AML-193 (cell line): ENCODE measurements at regions not wholly inside any gene's neighbourhood (a gene's known extent, or its start where the extent isn't known, plus 50 kb on each side); places are given as distances from the start of the nearest gene placed in this dataset.
"Not testable (repeated sequence)": the region's sequence is repeated elsewhere in the genome, so short reads cannot be mapped to it uniquely, and the experiment has no call there.

Experiments used
- DNase-seq, 2 experiments: peaks; one replicate each; lab custom pipeline; 2025; lab: John Stamatoyannopoulos, UW

DNA sequence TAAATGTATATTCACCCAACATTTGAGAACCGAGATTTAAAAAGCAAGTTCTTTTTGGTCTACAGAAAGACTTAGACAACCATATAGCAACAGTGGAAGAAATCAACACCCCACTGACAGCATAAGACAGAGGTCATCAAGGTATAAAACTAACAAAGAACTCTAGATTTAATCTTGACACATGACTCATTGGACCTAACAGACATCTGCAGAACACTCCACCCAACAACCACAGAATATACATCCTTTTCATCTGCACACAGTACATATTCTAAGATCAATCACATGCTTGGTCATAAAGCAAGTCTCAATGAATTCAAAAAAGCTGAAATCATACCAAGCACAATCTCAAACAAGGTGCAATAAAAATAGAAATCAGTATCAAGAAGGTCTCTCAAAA lies 65.8 kb downstream of the SPIN4 start:
- DNase-seq, result no peak

DNA sequence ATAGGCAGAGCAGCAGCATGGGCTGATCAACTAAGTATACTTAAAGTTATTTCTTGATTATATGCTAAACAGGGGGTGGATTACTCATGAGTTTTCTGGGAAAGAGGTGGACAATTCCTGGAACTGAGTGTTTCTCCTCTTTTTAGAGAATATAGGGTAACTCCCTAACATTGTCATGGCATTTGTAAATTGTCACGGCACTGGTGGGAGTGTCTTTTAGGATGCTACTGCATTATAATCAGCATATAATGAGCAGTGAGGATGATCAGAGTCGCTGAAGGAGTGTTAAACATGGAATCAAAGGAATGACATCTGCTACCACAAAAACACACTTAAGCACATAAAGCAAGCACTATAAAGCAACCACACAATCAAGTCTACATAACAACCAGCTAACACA lies 66.5 kb downstream of the SPIN4 start:
- no peak for DNase-seq

DNA sequence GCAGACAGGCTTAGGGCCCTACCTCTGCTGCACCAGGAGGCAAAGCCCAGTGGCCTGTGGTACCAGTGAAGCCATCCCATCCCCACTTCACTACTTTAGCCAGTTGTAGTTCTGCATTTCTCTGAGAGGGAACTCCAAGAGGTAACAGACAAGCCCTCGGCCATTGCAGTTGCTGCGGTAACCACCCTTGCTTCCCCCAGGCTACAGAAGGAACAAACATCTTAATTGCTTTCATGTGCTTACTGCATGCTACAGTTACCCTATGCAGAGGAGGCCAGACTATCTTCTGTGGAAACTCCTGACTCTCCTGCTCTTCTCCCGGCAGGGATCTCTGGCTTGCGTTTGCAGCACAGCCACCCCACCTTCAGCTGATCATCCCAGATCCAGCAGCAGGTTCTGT lies 67.8 kb downstream of the SPIN4 start:
- DNase-seq, result no peak

DNA sequence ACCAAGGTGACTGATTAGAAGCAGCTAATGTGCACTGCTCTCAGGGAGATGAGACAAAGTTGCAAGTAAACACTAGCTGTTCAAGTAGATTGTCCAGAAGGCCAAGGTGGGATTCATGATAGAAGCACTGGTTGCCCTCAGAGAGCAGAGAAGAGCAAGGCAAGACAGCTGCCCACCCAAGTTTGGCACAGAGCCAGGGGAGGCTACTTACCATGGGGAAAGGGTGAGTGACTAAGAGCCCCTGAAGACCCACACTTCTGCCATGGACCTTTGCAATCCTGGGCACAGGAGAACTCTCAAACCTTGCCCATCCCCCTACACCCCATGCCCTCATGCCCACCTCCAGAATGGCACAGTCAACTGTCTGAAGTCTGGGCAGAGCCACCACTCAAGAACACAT lies 68.3 kb downstream of the SPIN4 start:
- no peak for DNase-seq

DNA sequence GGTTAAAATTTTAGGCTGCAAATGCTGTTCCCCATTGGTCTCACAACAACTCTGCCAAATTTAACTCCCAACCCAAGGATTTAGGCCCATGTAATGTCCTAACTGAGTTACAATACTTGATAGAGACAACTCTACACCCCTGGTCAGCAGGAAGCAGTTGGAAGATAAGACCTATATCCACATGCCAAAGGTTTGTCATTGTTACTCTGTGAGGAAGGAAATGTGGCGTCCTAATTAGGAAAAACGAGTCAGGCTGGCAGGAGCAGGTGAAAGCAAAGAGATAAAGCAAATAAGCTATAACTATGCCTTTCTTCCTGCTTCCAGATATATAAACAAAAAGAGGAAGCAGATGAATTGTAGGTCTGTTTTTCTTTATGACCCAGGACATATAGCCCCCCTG lies 69.1 kb downstream of the SPIN4 start:
- no peak for DNase-seq

DNA sequence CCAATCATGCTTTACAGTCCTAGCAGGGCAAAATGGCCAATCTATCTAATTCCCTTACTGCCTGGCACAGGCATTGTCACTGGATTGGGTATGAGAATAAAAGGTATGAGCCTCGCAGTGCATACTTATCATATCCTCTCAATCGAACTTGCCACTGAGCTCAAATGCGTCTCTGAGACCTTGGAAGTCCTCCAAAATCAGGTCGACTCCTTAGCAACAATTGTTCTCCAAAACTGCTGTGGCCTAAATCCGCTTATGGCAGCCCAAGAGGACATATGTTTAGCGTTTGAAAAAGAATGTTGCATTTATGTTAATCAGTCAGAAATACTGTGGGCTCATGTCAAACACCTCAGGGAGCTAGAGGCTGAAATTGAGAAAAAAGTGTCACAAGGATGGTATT lies 69.7 kb downstream of the SPIN4 start:
- no peak for DNase-seq

DNA sequence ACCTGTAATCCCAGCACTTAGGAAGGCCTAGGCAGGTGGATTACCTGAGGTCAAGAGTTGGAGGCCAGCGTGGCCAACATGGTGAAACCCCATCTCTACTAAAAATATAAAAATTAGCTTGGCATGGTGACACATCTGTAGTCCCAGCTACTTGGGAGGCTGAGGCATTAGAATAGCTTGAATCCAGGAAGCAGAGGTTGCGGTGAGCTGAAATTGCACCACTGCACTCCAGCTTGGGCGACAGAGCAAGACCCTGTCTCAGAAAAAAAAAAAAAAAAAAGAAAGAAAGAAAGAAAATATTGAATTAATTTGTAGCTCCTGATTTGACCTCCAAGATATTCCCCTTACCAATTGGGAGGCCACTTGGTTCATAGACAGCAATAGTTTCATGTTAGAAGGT lies 73.7 kb downstream of the SPIN4 start:
- not testable (repeated sequence) for DNase-seq

DNA sequence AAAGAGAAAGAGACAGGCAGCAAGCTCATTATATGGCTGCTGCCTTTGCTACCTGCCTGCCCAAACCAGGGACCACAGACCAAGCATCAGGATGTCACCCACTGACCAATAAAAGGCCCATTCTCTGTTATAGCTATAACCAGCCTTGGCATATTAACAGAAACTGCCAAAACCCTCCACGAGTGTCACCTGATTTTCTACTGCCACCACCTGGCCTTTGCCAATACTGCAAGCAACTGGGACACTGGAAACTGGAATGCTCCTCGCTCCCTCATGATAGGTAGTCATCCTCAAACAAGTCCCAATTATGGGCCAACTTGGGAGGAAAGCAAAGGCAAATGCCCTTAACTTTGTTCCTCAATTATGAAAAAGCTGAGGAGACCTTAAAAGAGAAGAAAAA lies 76.0 kb downstream of the SPIN4 start:
- DNase-seq, result no peak

DNA sequence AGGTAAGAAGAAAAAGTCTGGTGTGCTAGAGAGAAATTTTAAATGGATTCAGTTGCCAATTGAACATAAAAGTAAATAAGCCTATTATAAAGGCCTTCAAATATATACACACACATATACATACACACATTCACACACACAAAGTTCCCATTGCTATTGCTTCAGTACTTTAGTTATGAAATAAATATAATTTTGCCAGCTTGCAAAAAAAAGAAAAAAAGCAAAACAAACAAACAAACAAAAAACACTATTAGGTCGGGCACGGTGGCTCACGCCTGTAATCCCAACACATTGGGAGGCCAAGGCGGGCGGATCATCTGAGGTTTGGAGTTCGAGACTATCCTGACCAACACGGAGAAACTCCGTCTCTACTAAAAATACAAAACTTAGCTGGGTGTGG lies 80.3 kb downstream of the SPIN4 start:
- DNase-seq, result no peak

DNA sequence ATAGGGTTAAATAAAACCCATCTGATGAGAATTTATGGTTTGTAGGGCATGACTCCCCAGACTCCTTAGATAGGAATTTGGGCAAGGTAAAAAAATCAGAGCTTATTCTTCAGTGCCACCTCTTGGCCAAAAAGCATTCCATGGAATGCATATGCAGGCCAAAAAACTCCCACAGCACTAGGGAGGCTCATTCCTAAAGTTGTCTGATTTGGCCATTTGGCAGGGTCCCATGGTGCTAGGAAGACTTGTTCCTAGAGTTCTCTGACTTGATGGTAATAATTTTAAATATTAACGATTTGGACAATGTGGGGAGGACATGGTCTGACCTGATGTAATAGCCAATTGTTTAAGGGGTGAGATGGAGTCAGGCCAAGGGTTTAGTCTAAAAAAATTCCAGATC lies 93.0 kb downstream of the SPIN4 start:
- DNase-seq, result no peak

DNA sequence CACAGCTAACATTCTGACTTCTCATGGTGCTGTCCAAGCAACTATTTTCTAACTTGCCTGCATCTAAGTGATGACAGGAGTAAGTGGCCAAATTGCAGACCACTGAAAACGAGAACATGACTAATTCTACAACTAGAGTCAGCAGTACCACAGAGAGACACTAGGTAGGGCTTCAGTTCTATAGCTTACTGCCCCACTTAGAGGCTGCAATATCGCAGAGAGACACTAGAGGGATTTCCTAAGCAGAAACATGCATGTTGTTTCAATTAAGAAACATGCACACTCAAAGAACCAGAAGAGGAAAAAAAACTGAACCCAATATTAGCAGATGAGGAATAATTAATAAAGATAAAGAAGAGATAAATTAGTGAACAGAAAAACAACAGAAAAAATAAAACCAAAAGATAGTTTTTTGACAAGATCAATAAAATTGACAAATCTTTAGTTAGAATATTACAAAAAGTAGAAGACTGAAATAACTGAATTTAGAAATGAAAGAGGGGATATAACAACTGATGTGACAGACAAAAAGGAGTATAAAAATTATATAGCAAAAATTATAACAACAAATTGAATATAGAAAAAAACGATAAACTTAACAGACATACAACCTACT lies 100.8 kb downstream of the SPIN4 start:
- DNase-seq, result no peak

DNA sequence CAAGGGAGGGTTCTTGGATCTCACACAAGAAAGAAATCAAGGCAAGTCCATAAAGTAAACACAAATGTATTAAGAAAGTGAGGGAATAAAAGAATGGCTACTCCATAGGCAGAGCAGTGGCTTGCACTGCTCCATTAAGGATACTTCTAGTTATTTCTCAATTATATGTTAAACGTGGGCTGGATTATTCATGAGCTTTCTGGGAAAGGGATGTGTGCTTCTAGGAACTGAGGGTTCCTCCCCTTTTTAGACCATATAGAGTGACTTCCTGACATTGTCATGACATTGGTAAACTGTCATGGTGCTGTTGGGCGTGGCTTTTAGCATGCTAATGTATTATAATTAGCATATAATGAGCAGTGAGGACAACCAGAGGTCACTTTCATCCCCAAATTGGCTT lies 108.4 kb downstream of the SPIN4 start:
- DNase-seq, result not testable (repeated sequence)

DNA sequence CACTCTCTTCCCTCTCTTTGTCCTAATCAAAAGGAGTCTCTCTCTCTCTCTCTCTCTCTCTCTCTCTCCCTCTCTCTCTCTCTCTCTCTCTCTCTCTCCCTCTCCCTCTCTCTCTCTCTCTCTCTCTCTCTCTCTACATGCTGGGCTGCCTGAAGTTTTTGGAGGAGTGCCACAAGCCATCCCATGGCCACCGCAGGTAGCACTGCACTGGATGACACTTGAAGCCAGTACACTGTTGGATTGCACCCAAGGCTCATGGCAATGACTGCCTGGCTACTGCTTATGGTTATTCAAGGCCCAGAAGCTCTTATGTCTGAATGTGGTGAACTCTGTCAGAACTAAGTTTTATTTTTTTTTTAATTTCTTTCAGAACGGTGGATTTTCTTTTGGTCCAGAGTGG lies 115.2 kb downstream of the SPIN4 start:
- DNase-seq, result not testable (repeated sequence)

DNA sequence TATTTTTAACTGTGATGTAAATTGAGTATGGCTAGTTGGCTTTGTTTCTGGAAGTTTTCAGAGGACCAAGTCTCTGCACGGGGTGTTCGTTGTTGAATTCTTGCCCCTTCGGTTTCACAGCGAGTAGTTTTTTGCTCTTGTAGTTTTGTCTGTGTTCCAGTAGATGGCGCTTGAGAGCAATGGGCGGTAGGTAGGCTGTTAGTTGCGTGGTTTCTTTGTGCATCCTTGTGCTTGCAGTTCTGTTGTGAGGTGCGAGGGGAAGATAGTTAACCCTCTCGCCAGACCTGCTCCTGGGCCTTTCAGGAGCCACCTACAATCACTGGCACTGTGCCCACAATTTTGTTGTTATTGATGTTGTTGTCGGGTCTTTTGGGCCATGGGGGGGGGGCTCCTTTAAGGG lies 118.1 kb downstream of the SPIN4 start:
- DNase-seq, result not testable (repeated sequence)

DNA sequence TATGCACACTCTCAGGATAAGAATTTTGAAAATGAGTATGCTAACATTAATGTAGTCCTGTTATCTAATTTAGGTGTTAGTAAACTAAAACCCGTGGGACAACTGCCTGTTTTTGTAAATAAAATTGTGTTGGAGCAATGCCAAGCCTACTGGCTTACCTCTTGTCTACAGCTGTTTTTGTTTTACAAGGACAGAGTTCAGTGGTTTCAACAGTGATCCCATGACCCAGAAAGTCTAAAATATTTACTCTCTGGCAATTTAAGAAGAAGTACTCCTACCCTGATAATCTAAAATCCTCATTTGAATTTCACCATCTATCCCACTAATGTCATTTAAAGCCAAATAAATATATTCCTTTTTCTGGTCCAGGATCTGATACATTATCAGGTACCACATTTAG lies 132.9 kb downstream of the SPIN4 start:
- not testable (repeated sequence) for DNase-seq

DNA sequence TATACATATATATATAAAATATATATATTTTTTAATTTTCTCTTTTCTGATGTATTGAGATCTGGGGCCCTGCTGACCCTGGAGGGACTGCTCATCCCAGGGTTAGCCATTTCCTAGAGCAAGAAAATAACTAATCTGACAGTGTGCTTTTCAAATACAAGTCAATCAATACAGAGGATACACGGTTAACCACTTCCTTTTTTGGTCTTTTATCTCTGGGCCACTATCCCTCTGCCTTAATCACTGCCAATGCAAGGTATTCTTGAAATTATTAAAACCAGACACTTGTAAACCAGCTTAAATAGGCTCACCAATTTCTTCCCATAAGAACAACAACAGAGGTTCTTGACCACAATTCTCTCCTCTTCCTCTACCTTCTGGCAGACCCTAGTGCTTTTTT lies 133.6 kb downstream of the SPIN4 start:
- not testable (repeated sequence) for DNase-seq

DNA sequence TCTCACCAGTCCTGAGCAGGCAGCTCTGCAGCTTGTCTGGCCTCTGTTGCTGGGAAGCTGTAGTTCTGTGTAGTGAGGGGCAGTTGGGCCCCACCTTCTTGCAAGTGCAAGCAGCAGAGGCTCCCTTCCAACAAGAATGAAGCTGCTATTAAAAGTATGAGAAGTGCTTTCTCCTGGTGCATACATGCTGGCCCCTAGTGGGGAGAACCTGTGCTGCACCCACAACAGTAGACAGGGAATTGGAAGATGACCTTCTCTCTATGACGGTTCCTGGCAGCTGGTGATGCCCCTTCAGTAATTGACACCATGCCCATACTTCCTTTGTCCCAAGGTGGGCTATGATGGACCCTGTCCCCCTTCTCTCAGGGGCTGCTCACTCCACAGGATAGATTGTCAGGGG lies 141.5 kb downstream of the SPIN4 start:
- DNase-seq, result not testable (repeated sequence)

DNA sequence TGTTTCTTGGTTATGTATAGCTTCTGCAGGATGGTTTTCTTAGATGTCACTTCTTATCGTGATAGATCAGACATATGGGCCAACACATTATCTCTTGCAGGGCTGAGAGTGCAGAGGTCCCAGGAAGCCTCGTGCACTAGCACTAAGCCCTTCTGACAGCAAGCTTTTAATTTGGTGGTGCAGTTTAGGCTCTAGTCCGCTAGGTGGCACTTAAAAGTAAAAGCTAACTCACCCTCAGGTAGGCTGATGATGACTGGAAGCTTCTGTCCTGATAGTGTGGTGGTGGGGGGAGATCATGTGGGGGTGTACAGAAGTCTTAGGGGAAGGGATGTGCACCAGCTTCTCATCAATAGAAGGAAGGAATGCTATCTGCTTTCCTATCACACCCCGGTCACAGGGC lies 142.0 kb downstream of the SPIN4 start:
- DNase-seq, result not testable (repeated sequence)

DNA sequence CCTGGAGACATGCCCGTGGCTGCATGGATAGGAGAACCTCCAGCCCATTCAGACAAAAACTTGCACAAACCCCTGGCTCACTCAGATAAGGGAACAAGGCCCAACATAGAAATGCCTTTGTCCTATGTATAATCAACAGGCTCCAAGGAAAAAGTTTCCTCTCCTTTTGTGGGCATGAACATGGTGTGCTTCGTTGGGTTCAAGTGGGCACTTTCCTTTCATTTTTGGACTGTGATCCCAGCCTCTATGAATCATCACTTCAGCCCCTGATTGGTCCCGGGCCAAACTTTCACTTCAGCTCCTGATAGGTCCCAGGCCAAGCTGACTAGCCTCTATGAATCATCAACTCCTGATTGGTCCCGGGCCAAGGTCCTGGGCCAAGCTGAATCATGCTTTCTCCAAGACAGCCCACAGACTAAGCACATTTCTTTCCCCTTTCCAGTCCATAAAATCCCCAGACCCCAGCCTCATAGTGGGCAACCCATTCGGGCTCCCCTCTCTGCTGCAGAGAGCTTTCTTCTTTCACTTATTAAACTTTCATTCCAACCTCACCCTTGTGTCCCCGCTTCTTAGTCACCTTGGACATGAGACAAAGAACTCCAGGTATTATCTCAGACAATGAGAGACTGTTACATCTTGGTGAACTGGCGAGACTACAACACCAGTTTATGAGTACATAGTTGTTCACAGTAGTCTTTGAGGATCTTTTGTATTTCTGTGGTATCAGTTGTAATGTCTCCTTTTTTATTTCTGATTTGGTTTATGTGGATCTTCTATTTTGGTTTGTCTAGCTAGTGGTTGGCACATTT lies 146.7 kb downstream of the SPIN4 start:
- DNase-seq, result not testable (repeated sequence)

DNA sequence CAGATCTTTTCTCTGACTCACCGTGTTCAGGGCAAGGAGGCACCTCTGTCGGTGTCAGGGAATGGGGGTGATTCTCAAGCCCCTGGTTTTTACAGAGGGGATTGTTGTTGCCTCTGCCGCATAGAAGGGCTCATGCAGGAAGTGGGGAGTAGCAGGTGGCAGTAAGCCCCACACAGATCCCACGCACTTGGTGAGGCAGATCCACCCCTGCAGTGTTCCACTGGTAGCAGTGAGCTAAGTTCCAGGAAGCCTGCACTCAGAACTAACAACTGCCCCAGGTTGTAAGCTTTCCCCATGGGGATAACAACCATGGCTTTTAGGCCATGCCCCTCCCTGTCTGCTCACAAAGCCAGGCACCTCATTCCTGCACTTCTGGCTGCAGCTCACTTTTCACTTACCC lies 149.1 kb downstream of the SPIN4 start:
- not testable (repeated sequence) for DNase-seq

DNA sequence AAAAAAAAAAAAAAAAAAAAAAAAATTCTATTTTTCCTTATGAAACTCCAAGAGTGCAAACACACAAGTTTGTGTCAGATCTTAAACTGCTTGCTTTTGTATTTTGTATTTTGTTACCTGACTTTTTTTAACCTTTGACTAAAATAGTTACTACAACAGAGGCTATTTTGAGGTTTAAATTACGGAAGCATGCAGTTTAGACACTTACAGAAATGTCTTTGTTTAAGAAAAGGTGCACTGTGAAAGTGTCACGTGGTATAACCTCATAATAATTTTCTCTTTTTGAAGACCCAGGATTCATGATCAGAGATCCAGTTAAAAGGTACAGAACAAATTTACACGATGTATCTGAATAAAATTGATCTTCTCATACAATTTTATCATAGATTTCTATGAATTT lies 152.4 kb downstream of the SPIN4 start:
- not testable (repeated sequence) for DNase-seq

DNA sequence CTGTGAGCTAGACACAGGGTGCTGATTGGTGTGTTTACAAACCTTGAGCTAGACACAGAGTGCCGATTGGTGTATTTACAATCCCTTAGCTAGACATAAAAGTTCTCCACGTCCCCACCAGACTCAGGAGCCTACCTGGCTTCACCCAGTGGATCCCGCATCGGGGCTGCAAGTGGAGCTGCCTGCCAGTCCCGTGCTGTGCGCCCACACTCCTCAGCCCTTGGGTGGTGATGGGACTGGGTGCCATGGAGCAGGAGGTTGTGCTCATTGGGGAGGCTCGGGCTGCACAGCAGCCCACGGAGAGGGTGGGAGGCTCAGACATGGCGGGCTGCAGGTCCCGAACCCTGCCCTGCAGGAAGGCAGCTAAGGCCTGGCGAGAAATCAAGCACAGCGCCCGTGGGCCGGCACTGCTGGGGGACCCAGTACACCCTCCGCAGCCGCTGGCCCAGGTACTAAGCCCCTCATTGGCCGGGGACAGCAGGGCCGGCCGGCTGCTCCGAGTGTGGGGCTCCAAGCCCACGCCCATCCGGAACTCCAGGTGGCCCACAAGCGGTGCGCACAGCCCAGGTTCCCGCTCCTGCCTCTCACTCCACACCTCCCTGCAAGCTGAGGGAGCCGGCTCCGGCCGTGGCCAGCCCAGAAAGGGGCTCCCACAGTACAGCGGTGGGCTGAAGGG lies 158.6 kb downstream of the SPIN4 start:
- DNase-seq, result not testable (repeated sequence)

DNA sequence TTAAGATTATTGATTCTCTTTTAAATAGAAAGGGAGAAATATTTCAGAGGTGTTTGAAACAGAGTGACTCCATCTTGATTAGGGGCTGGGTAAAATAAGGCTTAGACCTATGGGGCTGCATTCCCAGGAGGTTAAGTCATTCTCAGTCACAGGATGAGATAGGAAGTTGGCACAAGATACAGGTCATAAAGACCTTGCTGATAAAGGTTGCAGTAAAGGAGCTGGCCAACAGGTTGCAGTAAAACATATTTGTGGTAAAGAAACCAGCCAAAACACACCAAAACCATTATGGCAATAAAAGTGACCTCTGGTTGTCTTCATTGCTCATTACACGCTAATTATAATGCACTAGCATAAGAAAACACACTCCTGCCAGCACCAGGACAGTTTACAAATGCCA lies 165.0 kb downstream of the SPIN4 start:
- no peak for DNase-seq
